ENCODE measurements at regions not wholly inside any gene's neighbourhood (a gene's known extent, or its start where the extent isn't known, plus 50 kb on each side); places are given as distances from the start of the nearest gene placed in this dataset.

DNA sequence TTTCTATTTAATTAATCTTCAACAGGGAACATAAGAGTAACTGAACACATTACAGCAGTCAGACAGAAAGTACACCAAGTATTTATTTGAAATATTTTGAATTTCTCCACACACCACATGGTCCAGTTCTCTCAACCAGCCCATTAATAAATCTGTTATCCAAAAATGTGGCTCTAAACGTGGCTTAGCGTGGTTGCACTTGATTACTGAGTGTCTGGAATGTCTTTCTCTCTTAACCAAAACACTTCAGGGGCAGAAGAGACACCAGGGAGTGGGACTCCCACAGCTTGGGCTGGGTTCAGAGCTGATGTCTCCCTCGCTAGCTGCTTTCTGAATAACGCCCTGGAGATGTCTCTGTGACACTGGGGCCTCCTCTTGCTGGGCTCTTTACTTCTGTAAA lies 52.6 kb upstream of the FANCC start:
- Histone ChIP-seq H3K36me3 (no peaks in the 10 kb centered on the region), H3K4me3 (no peak overlapping the region), H3K9ac (ENCODE audit: low read depth in 2 of 2, low read length in 2 of 2) (no peak overlapping the region), H3K27ac (no peak overlapping the region), H3K27me3 (no peaks in the 10 kb centered on the region), H3K9me3 (no peaks in the 10 kb centered on the region), H3K4me1 (no peaks in the 10 kb centered on the region)
- intact Hi-C loops (cut with DNase I), result no loop called here
- no peak for DNase-seq
- TF ChIP-seq, protein P1, sequence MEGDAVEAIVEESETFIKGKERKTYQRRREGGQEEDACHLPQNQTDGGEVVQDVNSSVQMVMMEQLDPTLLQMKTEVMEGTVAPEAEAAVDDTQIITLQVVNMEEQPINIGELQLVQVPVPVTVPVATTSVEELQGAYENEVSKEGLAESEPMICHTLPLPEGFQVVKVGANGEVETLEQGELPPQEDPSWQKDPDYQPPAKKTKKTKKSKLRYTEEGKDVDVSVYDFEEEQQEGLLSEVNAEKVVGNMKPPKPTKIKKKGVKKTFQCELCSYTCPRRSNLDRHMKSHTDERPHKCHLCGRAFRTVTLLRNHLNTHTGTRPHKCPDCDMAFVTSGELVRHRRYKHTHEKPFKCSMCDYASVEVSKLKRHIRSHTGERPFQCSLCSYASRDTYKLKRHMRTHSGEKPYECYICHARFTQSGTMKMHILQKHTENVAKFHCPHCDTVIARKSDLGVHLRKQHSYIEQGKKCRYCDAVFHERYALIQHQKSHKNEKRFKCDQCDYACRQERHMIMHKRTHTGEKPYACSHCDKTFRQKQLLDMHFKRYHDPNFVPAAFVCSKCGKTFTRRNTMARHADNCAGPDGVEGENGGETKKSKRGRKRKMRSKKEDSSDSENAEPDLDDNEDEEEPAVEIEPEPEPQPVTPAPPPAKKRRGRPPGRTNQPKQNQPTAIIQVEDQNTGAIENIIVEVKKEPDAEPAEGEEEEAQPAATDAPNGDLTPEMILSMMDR (IDR thresholded peaks at IDR 0.05), result no peak

DNA sequence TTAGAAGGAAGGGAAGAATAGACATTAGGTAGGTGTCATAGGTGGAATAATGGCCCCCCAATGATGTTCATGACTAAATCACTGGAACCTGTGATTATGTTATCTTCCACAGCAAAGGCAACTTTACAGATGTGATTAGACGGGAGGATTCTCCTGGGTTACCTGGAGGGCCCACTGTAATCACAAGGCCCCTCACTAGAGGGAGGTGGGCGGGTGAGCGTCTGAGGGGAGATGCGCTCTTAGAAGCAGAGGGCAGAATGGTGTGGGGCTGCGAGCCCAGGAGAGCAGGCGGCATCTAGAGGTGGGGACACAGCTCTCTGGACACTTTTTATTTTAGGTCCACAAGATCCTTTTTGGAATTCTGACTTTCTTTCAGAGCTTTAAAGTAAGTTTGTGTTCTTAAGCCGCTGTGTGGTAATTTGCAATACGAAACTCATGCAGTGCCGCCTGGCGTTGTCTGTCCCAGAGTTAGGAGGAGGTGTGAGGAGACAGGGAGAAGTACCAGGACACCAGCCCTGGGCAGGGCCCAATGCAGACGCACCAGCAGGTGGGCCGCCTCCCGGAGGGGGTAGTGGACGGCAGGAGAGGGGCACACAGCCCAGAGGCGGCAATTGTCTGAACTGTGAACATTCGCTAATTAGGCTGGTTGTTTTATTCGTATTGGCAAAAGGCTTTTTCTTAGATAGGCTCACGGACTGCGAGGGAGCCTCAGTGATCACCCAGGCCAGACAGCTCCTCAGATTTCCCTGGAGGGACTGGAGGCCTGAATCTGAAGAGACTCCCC lies 51.1 kb upstream of the FANCC start:
- intact Hi-C loops (cut with DNase I), result no loop called here
- Histone ChIP-seq H3K4me1 (no peaks in the 10 kb centered on the region), H3K27ac (no peak overlapping the region), H3K4me3 (no peak overlapping the region), H3K9ac (ENCODE audit: low read depth in 2 of 2, low read length in 2 of 2) (no peak overlapping the region), H3K36me3 (no peaks in the 10 kb centered on the region), H3K9me3 (no peaks in the 10 kb centered on the region), H3K27me3 (no peaks in the 10 kb centered on the region)
- peak; percentile 11 for DNase-seq
- TF ChIP-seq, protein P1 (IDR thresholded peaks at IDR 0.05), result no peak

Data from colonic mucosa (tissue), 4 donors.